Central memory CD8-positive, alpha-beta T cell (primary cell): ENCODE measurements at regions not wholly inside any gene's neighbourhood (a gene's known extent, or its start where the extent isn't known, plus 50 kb on each side); places are given as distances from the start of the nearest gene placed in this dataset.

Experiments
- ATAC-seq: fragments of 150-1000 bp; cut with Tn5 transposase; replicated peaks from 2 replicates; pipeline ENCODE4 v1.10.0; 2022; ENCODE audit warnings: mild to moderate bottlenecking, moderate FRiP score, moderate number of reproducible peaks; ENCODE audit not compliant: poor library complexity, severe bottlenecking; ENCODE audit errors: extremely low read depth
- DNase-seq, 2 donors: peaks; one replicate each; pipeline ENCODE4 v3.0.0; 2021; ENCODE audit warnings: low spot score in 2 of 2
- H3K27ac Mint-ChIP-seq: one replicate; pipeline ENCODE4 v1.8.0; 2022; ENCODE audit warnings: low read depth, mild to moderate bottlenecking, moderate library complexity, mixed read lengths
- H3K27me3 Mint-ChIP-seq: one replicate; pipeline ENCODE4 v1.8.0; 2022; ENCODE audit warnings: mixed read lengths
- H3K36me3 Mint-ChIP-seq: one replicate; pipeline ENCODE4 v1.8.0; 2022; ENCODE audit warnings: mild to moderate bottlenecking, moderate library complexity, mixed read lengths; ENCODE audit not compliant: insufficient read depth
- H3K4me1 Mint-ChIP-seq: one replicate; pipeline ENCODE4 v1.8.0; 2022; ENCODE audit warnings: mixed read lengths
- H3K4me3 Mint-ChIP-seq: one replicate; pipeline ENCODE4 v1.8.0; 2022; ENCODE audit warnings: mild to moderate bottlenecking, moderate library complexity, mixed read lengths
- H3K9me3 Mint-ChIP-seq: one replicate; pipeline ENCODE4 v1.8.0; 2022; ENCODE audit warnings: mixed read lengths

DNA sequence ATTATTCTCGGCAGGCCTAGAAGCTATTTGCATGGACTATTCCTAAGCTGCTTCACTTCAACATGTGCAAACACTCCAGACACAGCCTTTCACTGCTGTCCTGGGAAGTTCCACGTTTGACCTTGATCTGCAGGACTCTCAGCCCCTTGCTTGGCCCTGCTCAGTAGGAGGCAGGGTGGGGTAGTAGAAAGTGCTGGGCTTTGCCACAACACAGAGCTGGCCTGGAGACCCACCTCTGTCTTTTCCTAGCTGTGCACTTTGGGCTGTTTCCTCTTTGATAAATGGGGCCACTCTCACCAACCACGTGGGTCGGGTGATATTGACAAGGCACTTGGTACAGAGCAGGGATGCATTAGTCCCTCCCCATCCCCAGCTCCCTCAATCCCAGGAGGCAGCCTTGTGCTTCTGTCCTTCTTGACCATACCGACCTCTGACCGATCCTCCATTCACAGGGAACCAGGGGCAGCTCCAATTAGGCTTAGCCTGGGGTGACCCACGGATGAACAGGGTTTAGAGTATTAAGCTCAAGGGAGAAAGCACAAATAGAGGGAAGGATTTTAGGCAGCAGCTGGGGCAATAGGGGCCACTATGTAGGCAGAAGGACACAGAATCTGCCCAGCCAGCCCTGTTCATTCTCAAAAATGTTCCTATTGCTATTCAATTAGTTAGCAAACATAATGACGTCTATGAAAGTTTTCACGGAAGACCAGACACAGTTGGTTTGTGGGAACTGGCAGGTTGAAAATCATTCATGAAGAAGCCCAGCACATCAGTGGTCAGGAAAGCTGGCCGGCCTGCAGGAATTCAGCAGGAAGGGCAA lies 63.3 kb downstream of the SYNE3 start:
- Mint-ChIP-seq H3K9me3 (no peaks in the 10 kb centered on the region), H3K36me3 (peaks cover 20% of the 10 kb centered on the region), H3K27me3 (no peaks in the 10 kb centered on the region), H3K4me3 (no peak overlapping the region), H3K27ac (no peak overlapping the region), H3K4me1 (no peaks in the 10 kb centered on the region)
- DNase-seq: no peak
- ATAC-seq: no peak

DNA sequence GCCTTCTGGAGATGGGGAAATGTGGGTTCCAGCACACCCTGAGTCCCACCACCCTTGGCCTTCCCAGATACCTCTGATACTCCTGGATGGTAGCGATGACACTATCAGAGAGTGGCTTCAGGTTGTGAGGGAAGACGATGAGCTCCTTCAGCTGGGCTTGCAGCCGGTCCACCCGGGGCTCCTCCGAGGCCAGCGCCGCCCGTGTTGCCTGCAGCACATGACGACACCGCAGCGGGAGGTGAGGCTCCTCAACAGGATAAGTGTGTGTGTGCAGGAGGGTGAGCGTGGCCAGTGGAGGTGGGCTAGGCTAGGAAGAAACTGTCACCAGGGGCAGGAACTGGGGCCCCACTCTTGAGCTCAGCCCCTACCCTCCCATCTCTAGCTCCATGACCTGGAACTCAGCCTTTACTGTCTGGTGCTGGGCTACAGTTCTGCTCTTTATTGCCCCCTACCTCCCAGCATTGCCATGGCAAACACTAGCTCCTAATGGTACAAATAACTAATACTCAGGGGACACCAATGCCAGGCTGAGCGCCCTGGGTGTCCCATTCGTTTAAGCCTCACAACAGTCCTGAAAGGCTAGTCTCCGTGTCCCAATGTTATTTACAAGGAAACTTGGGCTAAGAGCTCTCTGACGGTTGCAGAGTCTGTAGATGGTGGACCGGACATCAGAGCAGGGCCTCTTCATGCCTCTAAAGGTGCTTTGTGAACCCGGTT lies 64.1 kb downstream of the SYNE3 start:
- Mint-ChIP-seq H3K36me3 (peaks cover 23% of the 10 kb centered on the region), H3K4me1 (no peaks in the 10 kb centered on the region), H3K27me3 (no peaks in the 10 kb centered on the region), H3K9me3 (no peaks in the 10 kb centered on the region), H3K4me3 (no peak overlapping the region), H3K27ac (no peak overlapping the region)
- no peak for ATAC-seq
- no peak for DNase-seq

DNA sequence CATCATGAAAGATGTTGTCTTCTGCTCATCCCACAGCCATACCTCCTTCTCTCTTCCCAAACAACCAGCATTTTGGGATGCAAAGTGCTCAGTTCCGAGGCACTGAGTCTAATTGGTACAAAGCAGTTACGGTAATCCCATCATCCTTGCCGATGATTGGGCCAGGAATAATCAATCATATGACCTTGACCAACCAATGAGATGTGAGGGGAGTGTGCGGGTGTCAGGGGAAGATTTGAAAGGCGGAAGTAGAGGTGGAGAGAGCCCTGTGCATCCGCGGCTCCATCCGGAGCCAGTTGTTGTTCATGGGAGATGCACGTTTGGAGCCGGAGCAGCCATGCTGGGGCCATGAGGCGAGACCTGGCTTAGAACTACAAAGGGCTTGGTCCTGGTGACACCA lies 67.3 kb downstream of the SYNE3 start:
- H3K36me3 Mint-ChIP-seq: peaks cover 19% of the 10 kb centered on the region

DNA sequence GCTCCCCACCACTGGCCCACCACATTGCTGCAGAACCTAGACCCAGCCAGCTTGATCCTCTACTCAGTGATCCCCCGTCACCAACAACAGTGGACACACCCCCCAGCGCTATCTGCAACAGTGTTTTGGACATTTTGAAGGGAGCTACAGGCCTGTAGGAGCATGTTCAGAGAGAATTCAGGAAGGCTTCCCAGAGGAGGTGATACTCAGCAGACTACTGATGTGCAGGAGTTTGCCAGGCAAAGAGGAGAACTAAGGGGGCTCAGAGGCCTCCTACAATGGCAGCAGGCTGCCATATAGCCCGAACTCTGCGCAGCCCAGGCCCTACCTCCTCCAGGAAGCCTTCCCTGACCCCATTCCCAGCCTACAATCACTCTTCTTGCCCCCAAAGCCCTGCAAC lies 70.0 kb downstream of the SYNE3 start:
- peaks cover 29% of the 10 kb centered on the region for H3K36me3 Mint-ChIP-seq
- ATAC-seq (no peak), DNase-seq (no peak)
- peaks cover 6% of the 10 kb centered on the region for H3K4me1 Mint-ChIP-seq
- no peak overlapping the region for H3K4me3 Mint-ChIP-seq
- no peaks in the 10 kb centered on the region for H3K27me3 Mint-ChIP-seq
- H3K27ac Mint-ChIP-seq: peak overlapping the region; percentile 79
- H3K9me3 Mint-ChIP-seq: no peaks in the 10 kb centered on the region

More for the DNA sequence above, 67.3 kb downstream of the SYNE3 start:
- Mint-ChIP-seq H3K4me3 (no peak overlapping the region), H3K9me3 (no peaks in the 10 kb centered on the region), H3K27ac (no peak overlapping the region), H3K4me1 (no peaks in the 10 kb centered on the region), H3K27me3 (no peaks in the 10 kb centered on the region)
- no peak for DNase-seq
- ATAC-seq: no peak

DNA sequence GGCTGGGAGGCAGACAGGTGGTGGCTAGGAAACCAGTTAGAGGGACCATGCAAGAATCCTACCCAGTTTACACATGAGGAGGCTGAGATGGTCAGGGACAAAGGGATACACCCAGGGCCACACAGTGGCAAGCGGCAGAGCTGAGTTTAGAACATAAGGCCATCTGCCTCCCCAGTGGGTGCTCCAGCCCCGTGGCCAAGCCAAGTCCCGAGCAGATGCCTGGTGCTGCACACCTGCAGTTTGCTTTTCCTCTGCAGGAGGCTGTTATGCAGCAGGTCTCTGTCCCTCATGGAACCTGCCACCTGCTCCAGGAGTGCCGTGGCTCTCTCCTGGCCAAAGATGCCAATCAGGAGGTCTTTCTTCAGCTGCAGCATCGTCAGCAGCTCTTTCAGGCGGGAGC lies 70.8 kb downstream of the SYNE3 start:
- no peak overlapping the region for H3K4me3 Mint-ChIP-seq
- no peak for ATAC-seq
- no peaks in the 10 kb centered on the region for H3K9me3 Mint-ChIP-seq
- peaks cover 26% of the 10 kb centered on the region for H3K36me3 Mint-ChIP-seq
- H3K4me1 Mint-ChIP-seq: peaks cover 6% of the 10 kb centered on the region
- no peak for DNase-seq
- no peak overlapping the region for H3K27ac Mint-ChIP-seq
- no peaks in the 10 kb centered on the region for H3K27me3 Mint-ChIP-seq

DNA sequence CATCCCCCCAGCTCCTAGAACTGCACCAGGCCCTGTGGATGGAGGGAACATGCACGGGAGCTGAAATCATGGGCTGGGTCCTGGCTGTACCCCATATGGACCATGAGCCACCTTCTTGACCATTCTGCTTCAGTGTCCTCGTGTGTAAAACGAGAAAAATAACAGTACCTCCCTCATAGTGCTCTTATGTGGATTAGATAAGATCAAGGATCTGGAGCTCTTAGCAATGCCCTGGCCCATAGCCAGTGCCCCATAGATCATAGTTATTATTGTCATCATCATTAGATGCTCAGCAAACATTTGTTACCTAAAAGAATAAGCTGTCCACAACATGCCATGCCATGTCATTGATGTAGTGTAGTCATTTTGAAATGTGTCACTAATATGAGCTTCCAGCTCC lies 71.3 kb downstream of the SYNE3 start:
- ATAC-seq (no peak), DNase-seq (no peak)
- H3K27me3 Mint-ChIP-seq: no peaks in the 10 kb centered on the region
- no peaks in the 10 kb centered on the region for H3K9me3 Mint-ChIP-seq
- H3K36me3 Mint-ChIP-seq: peaks cover 25% of the 10 kb centered on the region
- peaks cover 6% of the 10 kb centered on the region for H3K4me1 Mint-ChIP-seq
- H3K27ac Mint-ChIP-seq: no peak overlapping the region
- H3K4me3 Mint-ChIP-seq: no peak overlapping the region

DNA sequence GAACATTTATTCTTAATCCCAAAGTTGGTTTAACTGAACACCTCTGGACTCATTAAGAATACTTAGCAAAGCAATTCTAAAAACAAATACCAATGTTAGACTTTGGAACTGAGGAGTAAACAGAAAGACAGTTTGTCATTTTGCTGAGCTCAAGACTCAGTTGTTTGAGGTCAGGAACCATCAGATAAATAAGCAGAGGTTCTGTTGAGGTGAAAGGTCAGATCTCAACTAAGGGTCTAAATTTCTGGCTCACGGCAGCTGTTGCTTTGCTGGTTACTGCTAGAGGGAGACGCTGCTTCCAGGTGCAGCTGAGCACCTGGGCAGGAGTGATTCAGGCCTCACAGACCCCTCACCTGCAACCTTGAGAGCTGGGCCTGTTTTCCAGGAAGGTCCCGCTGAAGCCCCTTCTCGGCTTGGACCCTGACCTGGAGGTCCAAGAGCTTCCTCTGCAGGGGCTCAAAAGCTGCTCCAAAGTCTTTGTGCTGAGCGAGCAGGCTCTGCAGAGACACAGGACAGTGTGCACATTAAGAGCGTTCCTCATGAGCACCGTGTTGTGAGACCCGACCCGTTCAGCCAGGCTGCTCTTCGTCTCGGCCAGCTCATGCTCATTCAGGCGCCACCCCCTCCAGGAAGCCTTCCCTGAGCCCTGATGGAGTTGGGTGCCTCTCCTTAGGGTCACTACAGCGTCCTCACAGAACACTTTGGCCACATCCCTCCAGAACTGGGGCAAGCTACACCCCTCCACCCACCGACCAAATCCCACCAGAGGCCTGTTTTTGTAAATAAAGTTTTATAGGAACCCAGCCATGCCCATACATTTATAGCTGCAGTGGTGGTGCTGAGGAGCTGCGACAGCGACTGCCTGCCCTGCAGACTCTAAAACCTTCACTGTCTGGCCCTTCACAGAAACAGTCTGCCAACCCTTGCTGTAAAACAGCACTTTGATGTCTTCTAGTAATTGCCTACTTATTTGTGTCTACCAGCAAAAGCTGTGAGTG lies 72.0 kb downstream of the SYNE3 start:
- DNase-seq (no peak), ATAC-seq (no peak)
- Mint-ChIP-seq H3K36me3 (peaks cover 23% of the 10 kb centered on the region), H3K4me3 (no peak overlapping the region), H3K27me3 (no peaks in the 10 kb centered on the region), H3K9me3 (no peaks in the 10 kb centered on the region), H3K27ac (no peak overlapping the region), H3K4me1 (peaks cover 6% of the 10 kb centered on the region)

DNA sequence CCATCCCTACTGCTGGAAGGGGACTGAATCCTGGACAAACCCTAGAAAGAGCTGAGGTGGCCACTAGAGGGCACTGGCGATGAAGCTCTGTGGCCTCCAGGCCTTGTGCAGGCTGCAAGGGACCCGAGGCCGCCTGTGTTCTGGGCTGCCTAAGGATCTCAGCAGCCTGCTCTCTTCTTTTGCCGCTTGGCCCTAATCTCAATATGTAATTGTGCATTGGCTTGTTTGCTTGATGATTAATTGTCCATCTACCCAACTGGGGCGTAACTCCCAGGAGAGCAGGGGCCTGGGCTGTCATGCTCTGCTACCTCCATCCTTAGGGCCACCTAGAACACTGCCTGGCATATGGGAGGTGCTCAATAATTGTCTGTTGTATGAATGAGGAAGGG lies 73.8 kb downstream of the SYNE3 start:
- Mint-ChIP-seq H3K36me3 (peaks cover 21% of the 10 kb centered on the region), H3K4me1 (peaks cover 6% of the 10 kb centered on the region), H3K27me3 (no peaks in the 10 kb centered on the region), H3K27ac (no peak overlapping the region), H3K9me3 (no peaks in the 10 kb centered on the region), H3K4me3 (no peak overlapping the region)
- DNase-seq (peak; percentile 52 to 56), ATAC-seq (peak; percentile 80)

DNA sequence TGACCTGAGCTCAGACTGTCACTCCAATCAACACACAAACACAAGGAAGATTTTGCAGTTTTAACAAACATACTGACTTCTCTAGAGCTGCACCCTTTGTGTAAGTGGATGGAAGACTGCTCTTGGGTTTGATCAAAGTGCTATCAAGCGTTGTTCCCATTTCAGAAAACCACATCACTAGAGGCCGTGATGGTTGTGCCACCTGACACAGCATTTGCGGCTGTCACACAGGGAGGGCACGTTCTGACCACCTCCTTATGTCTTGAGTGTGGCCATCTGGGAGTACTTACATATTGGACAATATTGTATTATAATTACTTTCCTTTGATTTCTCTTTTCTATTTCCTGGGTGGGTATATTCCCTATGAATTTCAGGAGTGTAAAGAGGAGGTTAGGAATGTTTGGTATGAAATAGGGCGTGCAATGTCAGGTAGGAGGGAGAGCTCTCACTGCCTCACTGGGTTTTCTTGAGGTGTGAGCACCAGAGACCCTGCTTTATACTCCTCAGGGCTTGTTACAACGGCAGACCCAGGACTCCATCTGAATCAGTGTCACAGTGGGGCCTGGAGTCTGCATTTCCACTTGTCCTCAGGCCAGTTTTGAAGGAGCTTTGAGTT lies 74.3 kb downstream of the SYNE3 start:
- DNase-seq: no peak
- Mint-ChIP-seq H3K4me1 (peaks cover 6% of the 10 kb centered on the region), H3K9me3 (no peaks in the 10 kb centered on the region), H3K36me3 (peaks cover 21% of the 10 kb centered on the region), H3K27ac (no peak overlapping the region), H3K4me3 (no peak overlapping the region), H3K27me3 (no peaks in the 10 kb centered on the region)
- ATAC-seq: no peak

DNA sequence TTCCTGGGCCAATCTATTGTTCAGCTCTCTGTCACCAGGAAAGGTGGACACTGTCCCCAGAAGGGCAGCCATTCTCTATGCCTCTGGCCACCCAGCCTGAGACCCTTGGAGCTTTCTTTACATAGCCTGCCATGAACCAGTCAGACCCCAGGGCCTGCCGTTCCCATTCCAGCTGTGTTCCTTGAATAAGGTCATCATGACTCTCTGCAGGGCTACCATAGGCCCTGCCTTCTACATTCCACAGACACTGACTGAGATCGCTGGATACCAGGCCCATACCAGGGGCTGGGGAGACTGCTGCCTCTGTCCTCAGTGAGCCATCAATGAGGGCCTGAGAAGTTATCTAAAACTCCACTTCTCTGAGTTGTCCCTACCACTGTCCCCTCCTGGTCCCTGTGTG lies 75.5 kb downstream of the SYNE3 start:
- DNase-seq (no peak), ATAC-seq (no peak)
- H3K4me1 Mint-ChIP-seq: peaks cover 6% of the 10 kb centered on the region
- H3K9me3 Mint-ChIP-seq: no peaks in the 10 kb centered on the region
- no peaks in the 10 kb centered on the region for H3K27me3 Mint-ChIP-seq
- H3K27ac Mint-ChIP-seq: no peak overlapping the region
- peaks cover 28% of the 10 kb centered on the region for H3K36me3 Mint-ChIP-seq
- no peak overlapping the region for H3K4me3 Mint-ChIP-seq

DNA sequence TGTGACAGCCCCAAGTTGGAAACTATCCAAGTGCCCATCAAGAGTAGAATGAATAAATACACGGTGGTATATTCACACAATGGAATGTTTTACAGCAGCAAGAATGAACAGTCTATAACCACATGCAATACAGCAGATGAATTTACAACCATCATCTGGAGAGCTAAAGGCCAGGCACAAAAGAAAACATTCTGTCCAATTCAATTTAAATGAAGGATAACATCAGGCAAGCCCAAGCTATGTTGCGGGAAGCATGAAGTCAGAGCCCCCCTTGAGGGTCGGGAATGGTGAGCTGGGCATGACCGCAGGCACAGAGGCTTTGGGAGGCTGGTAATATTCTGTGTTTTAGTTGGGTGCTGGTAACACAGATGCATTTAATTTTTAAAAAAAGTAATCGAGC lies 76.0 kb downstream of the SYNE3 start:
- no peak overlapping the region for H3K4me3 Mint-ChIP-seq
- H3K27ac Mint-ChIP-seq: no peak overlapping the region
- DNase-seq (no peak), ATAC-seq (no peak)
- H3K36me3 Mint-ChIP-seq: peaks cover 29% of the 10 kb centered on the region
- H3K9me3 Mint-ChIP-seq: no peaks in the 10 kb centered on the region
- peaks cover 6% of the 10 kb centered on the region for H3K4me1 Mint-ChIP-seq
- no peaks in the 10 kb centered on the region for H3K27me3 Mint-ChIP-seq

DNA sequence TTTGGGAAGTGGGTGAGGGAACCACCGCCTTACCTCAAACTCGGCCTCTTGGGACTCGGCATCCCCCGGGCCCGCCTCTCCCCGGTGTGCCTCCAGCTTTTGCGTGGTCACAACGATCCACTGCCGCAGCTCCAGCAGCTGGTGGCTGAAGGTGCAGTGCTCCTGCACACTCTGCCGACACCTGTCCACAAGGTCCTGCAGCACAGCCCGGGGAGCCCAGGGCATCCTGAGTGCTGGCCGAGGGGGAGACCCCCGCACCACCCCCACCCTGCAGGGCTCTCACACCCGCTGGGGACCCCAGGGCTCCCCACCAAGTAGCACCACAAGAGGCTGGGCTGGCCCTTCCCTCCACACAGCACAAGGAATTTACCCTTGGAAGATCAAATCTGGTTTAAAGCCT lies 76.6 kb downstream of the SYNE3 start:
- Mint-ChIP-seq H3K27me3 (no peaks in the 10 kb centered on the region), H3K27ac (no peak overlapping the region), H3K9me3 (no peaks in the 10 kb centered on the region), H3K36me3 (peaks cover 31% of the 10 kb centered on the region), H3K4me3 (no peak overlapping the region), H3K4me1 (peaks cover 6% of the 10 kb centered on the region)
- DNase-seq (no peak), ATAC-seq (no peak)
